ENCODE measurements at regions not wholly inside any gene's neighbourhood (a gene's known extent, or its start where the extent isn't known, plus 50 kb on each side); places are given as distances from the start of the nearest gene placed in this dataset.

DNA sequence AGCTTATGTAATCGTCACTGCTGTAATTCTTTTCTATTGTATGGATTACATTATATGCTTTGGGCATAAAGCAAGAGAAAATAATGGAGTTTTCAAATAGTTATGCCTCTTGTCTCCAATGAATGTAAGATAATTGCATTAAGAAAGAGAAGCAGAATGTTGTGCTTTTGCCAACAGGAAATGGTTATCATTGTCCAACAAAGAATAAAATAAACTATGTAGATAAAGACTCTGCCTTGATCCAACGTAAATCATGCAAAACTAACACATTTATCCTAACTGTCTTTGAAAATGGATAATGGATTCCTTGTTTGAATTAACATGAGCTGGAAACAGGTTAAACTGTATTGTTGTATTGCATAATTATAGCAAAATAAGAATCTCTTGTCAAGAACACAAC, 1709.0 kb downstream of the PCDH7 start:
- DNase-seq (ENCODE audit: low spot score): no peak
- no peak overlapping the region for H3K27ac ChIP-seq
- TF ChIP-seq, protein P1, sequence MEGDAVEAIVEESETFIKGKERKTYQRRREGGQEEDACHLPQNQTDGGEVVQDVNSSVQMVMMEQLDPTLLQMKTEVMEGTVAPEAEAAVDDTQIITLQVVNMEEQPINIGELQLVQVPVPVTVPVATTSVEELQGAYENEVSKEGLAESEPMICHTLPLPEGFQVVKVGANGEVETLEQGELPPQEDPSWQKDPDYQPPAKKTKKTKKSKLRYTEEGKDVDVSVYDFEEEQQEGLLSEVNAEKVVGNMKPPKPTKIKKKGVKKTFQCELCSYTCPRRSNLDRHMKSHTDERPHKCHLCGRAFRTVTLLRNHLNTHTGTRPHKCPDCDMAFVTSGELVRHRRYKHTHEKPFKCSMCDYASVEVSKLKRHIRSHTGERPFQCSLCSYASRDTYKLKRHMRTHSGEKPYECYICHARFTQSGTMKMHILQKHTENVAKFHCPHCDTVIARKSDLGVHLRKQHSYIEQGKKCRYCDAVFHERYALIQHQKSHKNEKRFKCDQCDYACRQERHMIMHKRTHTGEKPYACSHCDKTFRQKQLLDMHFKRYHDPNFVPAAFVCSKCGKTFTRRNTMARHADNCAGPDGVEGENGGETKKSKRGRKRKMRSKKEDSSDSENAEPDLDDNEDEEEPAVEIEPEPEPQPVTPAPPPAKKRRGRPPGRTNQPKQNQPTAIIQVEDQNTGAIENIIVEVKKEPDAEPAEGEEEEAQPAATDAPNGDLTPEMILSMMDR (IDR thresholded peaks at IDR 0.05): no peak
- no peak overlapping the region for H3K4me3 ChIP-seq

DNA sequence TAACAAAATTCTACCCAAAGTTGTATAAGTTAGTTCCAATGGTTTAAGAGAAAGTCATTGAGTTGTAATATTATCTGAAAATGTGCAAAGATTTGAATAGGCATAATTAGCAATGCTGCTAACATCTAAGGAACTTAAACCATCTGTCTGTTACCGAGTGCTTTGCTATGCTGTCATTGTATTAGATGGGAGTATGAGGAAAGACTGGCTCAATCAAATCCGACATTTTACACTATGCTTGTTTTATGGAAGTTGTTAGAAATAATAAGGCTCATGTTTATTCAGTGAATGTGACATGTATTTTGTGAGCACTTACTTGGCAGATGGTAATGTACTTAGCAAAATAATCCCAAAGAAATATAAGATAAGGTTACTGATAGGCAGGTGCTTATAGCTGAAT, 1715.1 kb downstream of the PCDH7 start:
- Histone ChIP-seq H3K27ac (no peak overlapping the region), H3K4me3 (no peak overlapping the region)
- TF ChIP-seq, protein P1 (IDR thresholded peaks at IDR 0.05): no peak
- DNase-seq (ENCODE audit: low spot score): no peak

DNA sequence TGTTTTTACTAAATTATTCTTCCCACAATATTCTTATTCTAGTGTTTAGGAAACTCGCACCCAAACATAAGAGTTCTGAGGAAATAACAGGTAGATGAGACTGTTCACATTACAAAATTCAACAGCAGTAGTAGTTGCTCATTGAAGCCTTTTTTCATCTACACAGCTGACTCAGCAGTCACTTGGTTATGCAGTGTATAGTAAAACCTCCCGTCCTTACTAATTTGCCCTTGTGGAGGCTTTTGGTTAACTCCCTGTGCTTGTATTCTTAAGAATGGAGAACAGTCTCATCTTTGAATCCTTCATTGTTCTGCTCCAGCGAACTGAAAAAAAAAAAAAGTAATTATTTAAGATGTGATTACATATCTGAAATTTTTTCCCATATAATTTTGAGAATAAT, 1716.6 kb downstream of the PCDH7 start:
- DNase-seq (ENCODE audit: low spot score): no peak
- TF ChIP-seq, protein P1 (IDR thresholded peaks at IDR 0.05): no peak
- Histone ChIP-seq H3K27ac (no peak overlapping the region), H3K4me3 (no peak overlapping the region)

DNA sequence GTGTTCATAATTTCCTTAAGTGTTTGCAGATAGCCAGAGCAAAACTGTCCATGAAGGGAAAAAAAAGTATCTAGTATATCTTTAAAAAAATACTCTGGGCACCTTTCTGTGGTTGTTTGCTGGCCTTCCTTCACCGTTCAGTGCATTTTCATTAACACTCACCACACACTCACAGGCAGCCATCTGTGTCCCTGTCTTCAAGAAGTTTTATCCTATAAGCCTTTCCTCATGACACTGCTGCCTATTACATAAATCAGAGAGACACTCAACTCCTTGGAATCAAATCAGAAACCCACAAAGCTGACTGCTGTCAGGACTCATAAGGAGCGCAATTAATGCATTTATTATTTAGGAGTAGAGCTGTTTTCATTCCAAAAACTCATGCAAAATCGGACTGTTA, 1720.2 kb downstream of the PCDH7 start:
- TF ChIP-seq, protein P1 (IDR thresholded peaks at IDR 0.05): no peak
- Histone ChIP-seq H3K27ac (no peak overlapping the region), H3K4me3 (no peak overlapping the region)
- DNase-seq (ENCODE audit: low spot score): no peak

DNA sequence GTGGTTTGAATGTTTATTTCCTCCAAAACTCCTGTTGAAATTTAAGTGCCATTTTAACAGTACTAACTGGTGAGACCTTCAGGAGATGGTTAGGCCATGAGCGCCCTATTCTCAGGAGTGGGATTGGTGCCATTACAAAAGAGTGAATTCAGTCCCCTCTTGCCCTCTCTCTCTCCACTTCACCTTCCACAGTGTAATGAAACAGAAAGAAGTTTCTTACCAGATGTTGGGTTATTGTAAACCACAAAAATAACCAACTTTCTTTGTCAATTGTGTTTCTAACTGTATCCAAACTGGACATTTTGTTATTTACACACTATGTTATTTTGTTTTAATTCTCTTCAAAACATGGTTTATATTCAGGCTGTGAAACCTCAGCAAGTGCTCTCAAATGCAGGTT, 1734.3 kb downstream of the PCDH7 start:
- Histone ChIP-seq H3K27ac (no peak overlapping the region), H3K4me3 (no peak overlapping the region)
- DNase-seq (ENCODE audit: low spot score): no peak
- TF ChIP-seq, protein P1 (IDR thresholded peaks at IDR 0.05): no peak

DNA sequence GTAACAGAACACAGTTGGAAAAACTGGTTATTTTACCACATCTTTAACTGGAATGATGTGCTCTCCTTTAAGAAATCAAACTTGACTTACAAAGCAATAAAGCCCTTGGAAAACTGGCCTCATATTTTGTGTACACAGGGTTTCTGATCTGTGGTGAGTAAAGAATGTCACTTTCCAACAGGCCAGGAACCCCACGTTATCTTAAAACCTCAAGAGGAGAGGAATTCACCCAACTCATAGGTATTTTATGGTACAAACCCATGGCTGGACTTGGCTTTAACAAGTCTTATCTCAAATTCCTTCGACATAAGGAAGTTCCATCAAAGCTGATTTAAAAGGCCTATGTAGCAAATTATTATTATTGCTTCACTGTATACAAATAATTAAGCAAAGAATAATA, 1735.1 kb downstream of the PCDH7 start:
- Histone ChIP-seq H3K27ac (no peak overlapping the region), H3K4me3 (no peak overlapping the region)
- TF ChIP-seq, protein P1 (IDR thresholded peaks at IDR 0.05): no peak
- no peak for DNase-seq (ENCODE audit: low spot score)

DNA sequence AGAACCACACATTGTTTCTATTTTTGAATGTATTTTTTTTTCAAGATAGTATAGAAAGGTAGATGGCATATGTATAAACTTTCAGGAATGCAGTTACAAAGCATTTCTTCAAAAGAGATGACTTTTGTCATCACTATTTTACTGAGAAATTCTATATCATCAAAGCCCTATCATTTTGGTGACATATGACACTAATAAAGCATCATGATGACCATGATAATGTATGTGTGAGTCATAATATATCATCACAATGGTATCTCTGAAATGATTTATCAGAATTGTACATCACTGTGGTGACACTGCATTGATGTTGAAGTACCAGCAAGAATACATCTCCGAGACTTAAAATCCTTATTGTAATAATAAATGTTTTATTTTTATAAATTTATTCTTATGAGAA, 1740.8 kb downstream of the PCDH7 start:
- H3K4me3 ChIP-seq: no peak overlapping the region
- TF ChIP-seq, protein P1 (IDR thresholded peaks at IDR 0.05): no peak

More for the DNA sequence above, 1740.8 kb downstream of the PCDH7 start:
- H3K27ac ChIP-seq: no peak overlapping the region
- no peak for DNase-seq (ENCODE audit: low spot score)
